ENCODE measurements at regions not wholly inside any gene's neighbourhood (a gene's known extent, or its start where the extent isn't known, plus 50 kb on each side); places are given as distances from the start of the nearest gene placed in this dataset.
"Not testable (repeated sequence)": the region's sequence is repeated elsewhere in the genome, so short reads cannot be mapped to it uniquely, and the experiment has no call there.

GRCh38 chr20:11502671-11503070 lies 415.0 kb upstream of the BTBD3 start:
- Histone ChIP-seq H3K36me3 (no peaks in the 10 kb centered on the region), H3K4me3 (ENCODE audit: low read depth in 1 of 2, low read length in 1 of 2) (no peak overlapping the region), H3K27me3 (no peaks in the 10 kb centered on the region), H3K4me1 (ENCODE audit: control insufficient read depth in 1 of 2, insufficient read depth in 1 of 2, low read depth in 1 of 2, low read length in 1 of 2) (no peaks in the 10 kb centered on the region), H3K27ac (no peak overlapping the region), H3K9me3 (no peaks in the 10 kb centered on the region)
- no peak for TF ChIP-seq CTCF (IDR thresholded peaks at IDR 0.05)

GRCh38 chr20:11509776-11510175 lies 407.9 kb upstream of the BTBD3 start:
- no peaks in the 10 kb centered on the region for H3K4me1 ChIP-seq (ENCODE audit: control insufficient read depth in 1 of 2, insufficient read depth in 1 of 2, low read depth in 1 of 2, low read length in 1 of 2)
- no peaks in the 10 kb centered on the region for H3K9me3 ChIP-seq
- no peak for TF ChIP-seq CTCF (IDR thresholded peaks at IDR 0.05)
- H3K27me3 ChIP-seq: no peaks in the 10 kb centered on the region
- no peaks in the 10 kb centered on the region for H3K36me3 ChIP-seq
- no peak overlapping the region for H3K4me3 ChIP-seq (ENCODE audit: low read depth in 1 of 2, low read length in 1 of 2)
- H3K27ac ChIP-seq: no peak overlapping the region

- Histone ChIP-seq H3K36me3 (no peaks in the 10 kb centered on the region), H3K9me3 (no peaks in the 10 kb centered on the region), H3K4me1 (ENCODE audit: control insufficient read depth in 1 of 2, insufficient read depth in 1 of 2, low read depth in 1 of 2, low read length in 1 of 2) (no peaks in the 10 kb centered on the region), H3K4me3 (ENCODE audit: low read depth in 1 of 2, low read length in 1 of 2) (no peak overlapping the region), H3K27me3 (no peaks in the 10 kb centered on the region), H3K27ac (no peak overlapping the region)
- TF ChIP-seq CTCF (IDR thresholded peaks at IDR 0.05): no peak
Measured at GRCh38 chr20:11511821-11512220, 405.9 kb upstream of the BTBD3 start.

GRCh38 chr20:11513241-11513745 lies 404.4 kb upstream of the BTBD3 start:
- H3K27ac ChIP-seq; H3K27me3 ChIP-seq; H3K4me3 ChIP-seq (ENCODE audit: low read depth in 1 of 2, low read length in 1 of 2); H3K36me3 ChIP-seq; H3K4me1 ChIP-seq (ENCODE audit: control insufficient read depth in 1 of 2, insufficient read depth in 1 of 2, low read depth in 1 of 2, low read length in 1 of 2); H3K9me3 ChIP-seq: not testable (repeated sequence)

GRCh38 chr20:11516448-11516847 lies 401.2 kb upstream of the BTBD3 start:
- H3K36me3 ChIP-seq: no peaks in the 10 kb centered on the region
- no peaks in the 10 kb centered on the region for H3K4me1 ChIP-seq (ENCODE audit: control insufficient read depth in 1 of 2, insufficient read depth in 1 of 2, low read depth in 1 of 2, low read length in 1 of 2)
- no peak for TF ChIP-seq CTCF (IDR thresholded peaks at IDR 0.05)
- H3K27me3 ChIP-seq: no peaks in the 10 kb centered on the region
- no peaks in the 10 kb centered on the region for H3K9me3 ChIP-seq
- H3K27ac ChIP-seq: no peak overlapping the region
- H3K4me3 ChIP-seq (ENCODE audit: low read depth in 1 of 2, low read length in 1 of 2): no peak overlapping the region

GRCh38 chr20:11520596-11520995 lies 397.1 kb upstream of the BTBD3 start:
- no peaks in the 10 kb centered on the region for H3K9me3 ChIP-seq
- no peak overlapping the region for H3K27ac ChIP-seq
- TF ChIP-seq CTCF (IDR thresholded peaks at IDR 0.05): no peak
- no peaks in the 10 kb centered on the region for H3K27me3 ChIP-seq
- H3K4me1 ChIP-seq (ENCODE audit: control insufficient read depth in 1 of 2, insufficient read depth in 1 of 2, low read depth in 1 of 2, low read length in 1 of 2): no peaks in the 10 kb centered on the region
- H3K36me3 ChIP-seq: no peaks in the 10 kb centered on the region
- H3K4me3 ChIP-seq (ENCODE audit: low read depth in 1 of 2, low read length in 1 of 2): no peak overlapping the region
